Renal cortical epithelial cell (primary cell): ENCODE measurements at regions not wholly inside any gene's neighbourhood (a gene's known extent, or its start where the extent isn't known, plus 50 kb on each side); places are given as distances from the start of the nearest gene placed in this dataset.
"Not testable (repeated sequence)": the region's sequence is repeated elsewhere in the genome, so short reads cannot be mapped to it uniquely, and the experiment has no call there.

Source experiments
- DNase-seq: peaks from one replicate; pipeline ENCODE4 v3.0.0-alpha.2; 2011; ENCODE audit warnings: low read depth

DNA sequence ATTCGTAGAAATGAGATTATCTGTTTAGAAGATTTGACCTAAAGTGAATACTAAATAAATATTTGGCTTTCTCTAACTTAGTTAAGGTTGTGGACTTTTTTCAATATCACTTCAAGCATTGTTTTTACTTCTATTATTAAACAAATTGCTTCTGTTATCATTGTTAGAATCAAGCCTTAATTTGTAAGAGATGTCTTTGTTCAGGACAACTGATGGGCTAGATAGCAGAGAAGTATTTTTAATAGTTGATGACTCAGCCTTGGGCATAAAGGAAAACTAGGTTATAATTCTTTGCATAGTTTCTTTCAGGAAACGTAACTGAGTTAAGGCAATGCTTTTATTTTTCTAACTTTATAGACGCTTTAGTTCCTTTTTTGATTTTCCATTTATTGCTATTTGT is 128.8 kb upstream of the SMIM30 start:
- no peak for DNase-seq

- no peak for DNase-seq
Measured at GRCh38 chr7:113246738-113247137, 128.4 kb upstream of the SMIM30 start.

DNA sequence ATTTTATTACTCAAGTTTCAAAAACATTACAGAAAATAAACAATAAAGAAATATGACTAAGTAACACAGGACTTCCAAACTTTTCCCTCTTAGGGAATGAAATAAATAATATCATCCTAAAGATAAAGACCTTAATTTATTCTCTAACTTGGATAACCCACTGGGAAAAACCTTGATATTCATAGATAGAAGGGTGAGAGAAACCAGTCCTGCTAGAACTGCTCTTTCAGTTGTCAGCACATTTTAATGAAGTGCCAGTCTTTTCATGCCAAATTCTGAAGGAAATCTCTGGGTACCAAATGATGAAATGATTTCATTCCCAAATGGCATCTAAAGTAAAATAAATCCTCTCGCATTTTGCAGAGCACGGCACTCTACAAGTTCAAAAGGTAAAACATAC is 114.5 kb upstream of the SMIM30 start:
- DNase-seq, result no peak

DNA sequence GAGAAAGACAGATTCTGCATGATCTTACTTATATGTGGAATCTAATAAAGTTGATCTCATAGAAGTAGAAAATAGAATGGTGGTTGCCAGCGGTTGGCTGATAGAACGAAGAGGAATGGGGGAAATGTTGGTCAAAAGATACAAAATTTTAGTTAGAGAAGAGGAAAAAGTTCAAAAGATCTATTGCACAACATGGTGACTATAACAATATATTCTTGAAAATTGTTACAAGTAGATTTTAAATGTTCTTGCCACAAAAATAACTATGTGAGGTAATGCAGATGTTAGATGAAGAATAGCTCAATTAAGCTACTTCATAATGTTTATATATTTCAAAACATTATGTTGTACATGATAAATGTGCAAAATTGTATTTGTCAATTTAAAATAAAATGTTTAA is 112.3 kb upstream of the SMIM30 start:
- DNase-seq, result no peak

DNA sequence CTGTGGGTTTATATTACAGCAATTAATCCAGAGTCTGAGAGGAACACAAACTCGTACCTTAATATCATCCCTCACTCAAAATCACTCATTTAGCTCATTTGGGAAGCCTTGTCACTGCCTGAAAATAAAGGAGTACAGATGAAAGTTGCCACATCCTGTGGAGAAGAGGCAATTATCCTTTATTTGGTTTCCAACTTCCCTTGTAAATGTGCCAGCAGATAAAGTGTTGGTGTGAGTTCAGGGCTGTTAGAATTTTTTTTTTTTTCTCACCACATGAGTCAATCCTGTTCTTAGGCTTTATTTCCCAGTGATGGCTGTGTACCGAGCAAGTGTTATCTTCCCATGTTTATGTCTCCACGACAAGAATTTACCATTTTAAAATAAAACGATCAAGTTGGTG is 99.0 kb upstream of the SMIM30 start:
- DNase-seq, result no peak

GRCh38 chr7:113216038-113216437 is 97.7 kb upstream of the SMIM30 start:
- no peak for DNase-seq

GRCh38 chr7:113209449-113210203 is 91.3 kb upstream of the SMIM30 start:
- DNase-seq, result peak; percentile 64

GRCh38 chr7:113207931-113208330 is 89.6 kb upstream of the SMIM30 start:
- no peak for DNase-seq

GRCh38 chr7:113207441-113207840 is 89.1 kb upstream of the SMIM30 start:
- no peak for DNase-seq

GRCh38 chr7:113204415-113204814 is 86.1 kb upstream of the SMIM30 start:
- DNase-seq, result no peak

- DNase-seq, result no peak
Measured at GRCh38 chr7:113202284-113202683, 83.9 kb upstream of the SMIM30 start.

DNA sequence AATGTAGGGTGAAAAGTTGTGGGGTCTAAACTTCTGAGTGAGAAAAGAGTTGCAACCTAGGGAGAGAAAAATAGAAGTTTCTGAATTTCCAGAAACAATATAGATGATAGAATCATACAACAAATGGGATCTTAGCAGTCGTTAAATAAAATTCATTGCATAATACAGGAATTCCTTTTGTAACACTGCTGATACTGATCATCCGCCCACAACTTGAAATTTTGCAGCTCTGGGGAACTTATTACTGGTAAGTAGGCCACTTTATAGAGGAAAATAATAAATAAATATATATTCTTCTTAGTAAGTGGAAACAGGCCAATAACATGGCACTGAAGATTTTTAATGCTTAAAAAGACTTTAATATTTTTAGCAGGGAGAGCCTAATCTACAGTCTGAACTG is 81.9 kb upstream of the SMIM30 start:
- no peak for DNase-seq

DNA sequence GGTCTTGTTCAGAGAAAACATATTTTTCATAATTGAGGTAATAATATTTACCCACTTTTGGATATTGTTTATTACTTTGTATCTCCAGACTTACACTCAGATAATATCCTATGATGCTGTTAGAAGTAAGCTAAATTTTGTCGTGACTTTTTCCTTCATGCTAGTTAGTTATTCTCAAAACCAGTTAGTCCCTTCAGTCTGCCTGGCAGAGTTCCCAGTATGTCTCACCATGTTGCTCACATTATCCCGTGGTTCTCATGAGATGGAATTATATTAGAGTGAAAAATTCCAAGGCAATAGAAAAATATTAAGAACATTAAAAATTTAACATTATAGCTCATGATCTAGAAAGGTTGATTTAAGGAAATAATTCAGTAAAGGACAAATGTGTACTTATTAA is 81.5 kb upstream of the SMIM30 start:
- DNase-seq, result peak; percentile 61

GRCh38 chr7:113199136-113199535 is 80.8 kb upstream of the SMIM30 start:
- DNase-seq, result no peak

DNA sequence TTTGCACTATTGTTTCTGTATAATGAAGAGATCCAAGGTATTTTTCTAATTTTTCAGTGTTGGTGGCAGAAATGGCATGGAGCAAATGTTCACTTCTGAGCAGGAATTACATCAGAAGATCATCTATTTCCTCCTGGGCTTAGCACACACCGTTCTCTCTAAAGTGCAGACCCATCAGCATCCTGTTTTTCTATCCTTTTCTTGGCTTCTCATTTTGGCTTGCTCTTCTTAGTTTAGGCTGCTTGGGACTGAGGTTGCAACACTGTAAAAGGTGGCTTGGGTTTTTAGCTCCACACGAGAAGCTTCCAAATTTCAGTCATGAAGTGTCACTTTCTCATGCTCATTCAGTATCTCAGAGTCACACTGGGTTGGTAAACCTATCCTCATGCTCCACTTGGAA is 79.9 kb upstream of the SMIM30 start:
- no peak for DNase-seq

DNA sequence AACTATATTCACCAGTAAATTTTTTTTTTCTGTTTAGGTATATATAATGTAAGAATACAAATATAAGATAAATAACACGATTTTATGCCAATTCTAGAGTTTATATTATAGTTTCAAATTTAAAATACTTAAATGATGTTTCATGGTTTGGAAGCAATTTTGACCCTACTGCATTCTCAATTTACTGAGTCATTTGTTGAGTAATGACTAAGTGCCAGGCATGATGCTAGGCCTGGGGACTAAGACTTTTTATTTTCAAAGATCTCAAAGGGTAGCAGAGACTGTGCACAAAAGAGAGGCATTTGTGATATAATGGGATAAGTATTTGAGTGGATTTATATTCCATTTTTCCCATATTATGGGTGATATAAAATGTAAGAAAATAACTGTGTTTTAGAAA is 78.9 kb upstream of the SMIM30 start:
- peak; percentile 53 for DNase-seq

DNA sequence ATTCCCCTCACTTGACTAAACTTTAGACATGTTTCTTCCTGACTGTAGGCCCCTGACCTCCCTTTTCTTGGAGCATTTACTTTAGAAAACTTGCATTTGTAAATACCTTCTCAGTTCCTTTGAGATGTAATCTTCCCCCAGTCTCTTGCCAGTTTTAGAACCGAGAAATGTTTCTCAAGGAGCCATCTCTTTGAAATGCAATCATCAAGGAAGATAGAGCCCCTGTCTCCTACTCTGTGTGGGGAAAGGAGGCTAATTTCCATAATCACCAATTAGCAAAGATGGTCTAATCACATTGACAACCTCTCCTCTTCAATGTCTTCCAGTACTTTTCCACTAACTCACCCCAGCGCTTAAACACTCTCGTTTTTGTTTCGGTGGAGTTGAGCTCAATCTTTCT is 70.0 kb upstream of the SMIM30 start:
- DNase-seq, result no peak

- DNase-seq, result no peak
Measured at GRCh38 chr7:113179313-113179712, 61.0 kb upstream of the SMIM30 start.

- no peak for DNase-seq
Measured at GRCh38 chr7:113176836-113177235, 58.5 kb upstream of the SMIM30 start.

GRCh38 chr7:113176180-113176579 is 57.8 kb upstream of the SMIM30 start:
- not testable (repeated sequence) for DNase-seq

GRCh38 chr7:113175525-113176104 is 57.3 kb upstream of the SMIM30 start:
- no peak for DNase-seq

- no peak for DNase-seq
Measured at GRCh38 chr7:113172726-113173125, 54.4 kb upstream of the SMIM30 start.

DNA sequence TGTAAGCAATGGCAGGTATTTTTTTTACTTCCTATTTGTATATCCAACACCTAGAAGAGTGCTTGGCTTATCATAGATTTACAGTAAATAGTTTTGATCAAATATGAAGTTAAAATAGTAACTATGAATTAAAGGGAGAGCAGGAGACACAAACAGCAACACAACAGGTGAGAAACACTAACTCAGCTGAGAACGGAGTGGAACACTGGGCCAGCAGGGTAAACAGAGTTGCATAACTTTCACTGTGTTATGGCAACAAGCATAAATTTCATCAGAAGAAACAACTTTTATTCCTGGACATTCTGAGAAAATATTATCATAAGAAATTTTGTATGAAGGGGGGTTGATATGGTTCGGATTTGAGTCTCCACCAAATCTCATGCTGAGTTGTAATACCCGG is 52.2 kb upstream of the SMIM30 start:
- no peak for DNase-seq
